ENCODE measurements at regions not wholly inside any gene's neighbourhood (a gene's known extent, or its start where the extent isn't known, plus 50 kb on each side); places are given as distances from the start of the nearest gene placed in this dataset.

DNA sequence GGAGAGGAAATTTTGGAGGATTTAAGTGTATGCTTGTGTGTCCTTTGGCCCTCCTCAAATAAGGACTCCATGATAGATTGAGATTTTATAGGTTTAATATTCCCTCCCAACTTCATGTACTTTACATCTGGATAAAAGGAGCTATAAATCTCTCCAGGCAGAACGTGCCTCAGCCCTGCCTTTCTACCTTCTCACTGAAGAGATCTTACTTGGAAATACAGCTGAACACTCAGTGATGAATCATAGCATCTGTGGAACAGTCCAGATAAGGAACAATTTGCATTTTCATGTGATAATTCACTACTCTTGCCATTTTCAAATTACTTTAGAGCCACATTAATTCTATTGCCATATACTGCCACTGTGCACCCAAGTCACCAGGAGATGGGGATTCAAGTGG lies 364.6 kb upstream of the PODXL start:
- TF ChIP-seq CBFB (CRISPR knock-in tag; IDR thresholded peaks at IDR 0.05; ENCODE audit: low read depth): no peak
- TF ChIP-seq NFATC4 (CRISPR knock-in tag; IDR thresholded peaks at IDR 0.05): no peak
- no peak for TF ChIP-seq TEAD4 (CRISPR knock-in tag; IDR thresholded peaks at IDR 0.05)
- TF ChIP-seq HMGA2 (CRISPR knock-in tag; IDR thresholded peaks at IDR 0.05): no peak
- TF ChIP-seq ZNF219 (CRISPR knock-in tag; IDR thresholded peaks at IDR 0.05; ENCODE audit: borderline replicate concordance): no peak
- no peak for TF ChIP-seq ZNF671 (CRISPR knock-in tag; IDR thresholded peaks at IDR 0.05)
- no peak for TF ChIP-seq ZNF425 (CRISPR knock-in tag; conservative IDR thresholded peaks at IDR 0.05)
- no peak for TF ChIP-seq TEAD1 (CRISPR knock-in tag; IDR thresholded peaks at IDR 0.05)
- no peak for TF ChIP-seq NFE2L1 (CRISPR knock-in tag; IDR thresholded peaks at IDR 0.05)
- TF ChIP-seq GABPB1 (CRISPR knock-in tag; IDR thresholded peaks at IDR 0.05): no peak
- TF ChIP-seq FOXJ3 (CRISPR knock-in tag; IDR thresholded peaks at IDR 0.05; ENCODE audit: borderline replicate concordance): no peak
- TF ChIP-seq, protein P1, sequence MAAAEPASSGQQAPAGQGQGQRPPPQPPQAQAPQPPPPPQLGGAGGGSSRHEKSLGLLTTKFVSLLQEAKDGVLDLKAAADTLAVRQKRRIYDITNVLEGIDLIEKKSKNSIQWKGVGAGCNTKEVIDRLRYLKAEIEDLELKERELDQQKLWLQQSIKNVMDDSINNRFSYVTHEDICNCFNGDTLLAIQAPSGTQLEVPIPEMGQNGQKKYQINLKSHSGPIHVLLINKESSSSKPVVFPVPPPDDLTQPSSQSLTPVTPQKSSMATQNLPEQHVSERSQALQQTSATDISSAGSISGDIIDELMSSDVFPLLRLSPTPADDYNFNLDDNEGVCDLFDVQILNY (CRISPR knock-in tag; IDR thresholded peaks at IDR 0.05): no peak

DNA sequence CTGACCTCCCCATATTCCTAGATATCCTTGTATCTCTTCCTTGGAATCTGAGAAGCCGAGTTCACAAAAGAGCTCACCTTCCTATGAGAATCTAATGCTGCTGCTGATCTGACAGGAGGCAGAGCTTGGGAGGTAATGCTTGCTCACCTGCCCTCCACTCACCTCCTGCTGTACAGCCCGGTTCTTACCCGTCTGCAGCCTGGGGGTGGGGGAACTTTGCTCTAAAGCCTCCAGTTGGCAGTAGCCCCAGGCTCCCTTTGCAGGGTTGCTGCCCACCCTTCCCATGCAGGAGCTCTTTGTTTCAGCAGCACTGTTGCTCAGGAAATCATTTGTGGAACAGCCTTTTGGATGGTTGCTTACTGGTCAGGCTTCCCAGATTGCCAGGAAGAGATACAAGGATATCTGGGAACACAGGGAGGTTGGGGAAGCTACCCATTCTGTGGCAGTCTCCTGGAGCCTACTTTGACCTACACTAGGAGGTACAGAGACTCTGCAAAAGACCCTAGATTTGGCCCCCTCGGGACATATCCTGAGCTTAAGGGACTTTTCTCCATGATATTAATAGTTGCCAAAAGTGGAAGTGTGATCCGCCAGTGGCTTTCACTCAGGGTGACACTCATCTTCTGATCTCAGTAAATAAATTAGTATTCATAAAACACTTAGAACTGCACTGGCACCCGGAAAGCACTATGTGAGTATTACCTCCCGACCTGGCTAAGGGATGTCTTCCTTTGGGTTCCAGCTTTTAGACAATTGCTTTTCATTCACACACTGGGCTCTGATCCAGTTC lies 363.7 kb upstream of the PODXL start:
- H3K4me1 Mint-ChIP-seq: 0 out of 2 replicates have a peak, but pooled peaks cover 5% of the 10 kb centered on the region
- no peak overlapping the region for H3K27ac Mint-ChIP-seq
- no peak; the same call in none of the 2 replicates for ATAC-seq
- no peak overlapping the region for H3K4me3 Mint-ChIP-seq
- H3K27me3 Mint-ChIP-seq (ENCODE audit: low read depth): no peaks in the 10 kb centered on the region
- H3K9me3 Mint-ChIP-seq: no peaks in the 10 kb centered on the region
- H3K36me3 Mint-ChIP-seq: no peaks in the 10 kb centered on the region
- CTCF ChIA-PET: interaction anchor here (0.6 to 5.1 kb wide), 9 partner anchors 11 to 734 kb away, joined by 3 to 30 read pairs (median 3); no protein-coding TSS in a partner anchor
- DNase-seq (ENCODE audit: low spot score): peak; percentile 24
- POLR2A ChIA-PET: interaction anchor here (1.2 kb wide), 1 partner anchor 12 kb away, joined by 3 read pairs; no protein-coding TSS in a partner anchor
- no peak for TF ChIP-seq ATF1 (CRISPR knock-in tag; IDR thresholded peaks at IDR 0.05)
- no peak for TF ChIP-seq SMAD3 (CRISPR knock-in tag; IDR thresholded peaks at IDR 0.05; ENCODE audit: borderline replicate concordance)
- no peak for TF ChIP-seq NR2C2 (CRISPR knock-in tag; IDR thresholded peaks at IDR 0.05)
- no peak for TF ChIP-seq CBFB (CRISPR knock-in tag; IDR thresholded peaks at IDR 0.05; ENCODE audit: low read depth)
- TF ChIP-seq SMAD4 (CRISPR knock-in tag; IDR thresholded peaks at IDR 0.05): no peak
- no peak for TF ChIP-seq TEAD1 (CRISPR knock-in tag; IDR thresholded peaks at IDR 0.05)
- TF ChIP-seq, protein P2, sequence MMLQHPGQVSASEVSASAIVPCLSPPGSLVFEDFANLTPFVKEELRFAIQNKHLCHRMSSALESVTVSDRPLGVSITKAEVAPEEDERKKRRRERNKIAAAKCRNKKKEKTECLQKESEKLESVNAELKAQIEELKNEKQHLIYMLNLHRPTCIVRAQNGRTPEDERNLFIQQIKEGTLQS (CRISPR knock-in tag; conservative IDR thresholded peaks at IDR 0.05): no peak
- TF ChIP-seq, protein P3, sequence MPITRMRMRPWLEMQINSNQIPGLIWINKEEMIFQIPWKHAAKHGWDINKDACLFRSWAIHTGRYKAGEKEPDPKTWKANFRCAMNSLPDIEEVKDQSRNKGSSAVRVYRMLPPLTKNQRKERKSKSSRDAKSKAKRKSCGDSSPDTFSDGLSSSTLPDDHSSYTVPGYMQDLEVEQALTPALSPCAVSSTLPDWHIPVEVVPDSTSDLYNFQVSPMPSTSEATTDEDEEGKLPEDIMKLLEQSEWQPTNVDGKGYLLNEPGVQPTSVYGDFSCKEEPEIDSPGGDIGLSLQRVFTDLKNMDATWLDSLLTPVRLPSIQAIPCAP (CRISPR knock-in tag; IDR thresholded peaks at IDR 0.05): no peak
- no peak for TF ChIP-seq ZNF423 (CRISPR knock-in tag; IDR thresholded peaks at IDR 0.05)
- TF ChIP-seq JUN (CRISPR knock-in tag; IDR thresholded peaks at IDR 0.05): no peak
- TF ChIP-seq, protein P4, sequence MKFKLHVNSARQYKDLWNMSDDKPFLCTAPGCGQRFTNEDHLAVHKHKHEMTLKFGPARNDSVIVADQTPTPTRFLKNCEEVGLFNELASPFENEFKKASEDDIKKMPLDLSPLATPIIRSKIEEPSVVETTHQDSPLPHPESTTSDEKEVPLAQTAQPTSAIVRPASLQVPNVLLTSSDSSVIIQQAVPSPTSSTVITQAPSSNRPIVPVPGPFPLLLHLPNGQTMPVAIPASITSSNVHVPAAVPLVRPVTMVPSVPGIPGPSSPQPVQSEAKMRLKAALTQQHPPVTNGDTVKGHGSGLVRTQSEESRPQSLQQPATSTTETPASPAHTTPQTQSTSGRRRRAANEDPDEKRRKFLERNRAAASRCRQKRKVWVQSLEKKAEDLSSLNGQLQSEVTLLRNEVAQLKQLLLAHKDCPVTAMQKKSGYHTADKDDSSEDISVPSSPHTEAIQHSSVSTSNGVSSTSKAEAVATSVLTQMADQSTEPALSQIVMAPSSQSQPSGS (CRISPR knock-in tag; IDR thresholded peaks at IDR 0.05; ENCODE audit: borderline replicate concordance, low read depth): no peak
- TF ChIP-seq, protein P5, sequence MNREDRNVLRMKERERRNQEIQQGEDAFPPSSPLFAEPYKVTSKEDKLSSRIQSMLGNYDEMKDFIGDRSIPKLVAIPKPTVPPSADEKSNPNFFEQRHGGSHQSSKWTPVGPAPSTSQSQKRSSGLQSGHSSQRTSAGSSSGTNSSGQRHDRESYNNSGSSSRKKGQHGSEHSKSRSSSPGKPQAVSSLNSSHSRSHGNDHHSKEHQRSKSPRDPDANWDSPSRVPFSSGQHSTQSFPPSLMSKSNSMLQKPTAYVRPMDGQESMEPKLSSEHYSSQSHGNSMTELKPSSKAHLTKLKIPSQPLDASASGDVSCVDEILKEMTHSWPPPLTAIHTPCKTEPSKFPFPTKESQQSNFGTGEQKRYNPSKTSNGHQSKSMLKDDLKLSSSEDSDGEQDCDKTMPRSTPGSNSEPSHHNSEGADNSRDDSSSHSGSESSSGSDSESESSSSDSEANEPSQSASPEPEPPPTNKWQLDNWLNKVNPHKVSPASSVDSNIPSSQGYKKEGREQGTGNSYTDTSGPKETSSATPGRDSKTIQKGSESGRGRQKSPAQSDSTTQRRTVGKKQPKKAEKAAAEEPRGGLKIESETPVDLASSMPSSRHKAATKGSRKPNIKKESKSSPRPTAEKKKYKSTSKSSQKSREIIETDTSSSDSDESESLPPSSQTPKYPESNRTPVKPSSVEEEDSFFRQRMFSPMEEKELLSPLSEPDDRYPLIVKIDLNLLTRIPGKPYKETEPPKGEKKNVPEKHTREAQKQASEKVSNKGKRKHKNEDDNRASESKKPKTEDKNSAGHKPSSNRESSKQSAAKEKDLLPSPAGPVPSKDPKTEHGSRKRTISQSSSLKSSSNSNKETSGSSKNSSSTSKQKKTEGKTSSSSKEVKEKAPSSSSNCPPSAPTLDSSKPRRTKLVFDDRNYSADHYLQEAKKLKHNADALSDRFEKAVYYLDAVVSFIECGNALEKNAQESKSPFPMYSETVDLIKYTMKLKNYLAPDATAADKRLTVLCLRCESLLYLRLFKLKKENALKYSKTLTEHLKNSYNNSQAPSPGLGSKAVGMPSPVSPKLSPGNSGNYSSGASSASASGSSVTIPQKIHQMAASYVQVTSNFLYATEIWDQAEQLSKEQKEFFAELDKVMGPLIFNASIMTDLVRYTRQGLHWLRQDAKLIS (CRISPR knock-in tag; IDR thresholded peaks at IDR 0.05; ENCODE audit: borderline replicate concordance): no peak
- no peak for TF ChIP-seq E2F4 (CRISPR knock-in tag; IDR thresholded peaks at IDR 0.05; ENCODE audit: borderline replicate concordance, low read depth)
- no peak for TF ChIP-seq ZNF232 (CRISPR knock-in tag; IDR thresholded peaks at IDR 0.05)

More for the DNA sequence above, 364.6 kb upstream of the PODXL start:
- Mint-ChIP-seq H3K4me1 (0 out of 2 replicates have a peak, but pooled peaks cover 5% of the 10 kb centered on the region), H3K27me3 (ENCODE audit: low read depth) (peaks cover 3% of the 10 kb centered on the region; the same call in 1 of the 2 replicates), H3K4me3 (no peak overlapping the region), H3K27ac (no peak overlapping the region), H3K36me3 (no peaks in the 10 kb centered on the region), H3K9me3 (no peaks in the 10 kb centered on the region)
- DNase-seq (ENCODE audit: low spot score) (no peak), ATAC-seq (no peak)
- ChIA-PET CTCF (interaction anchor here (1.4 to 5.1 kb wide), 4 partner anchors 24 to 733 kb away, joined by 3 to 30 read pairs (median 6); no protein-coding TSS in a partner anchor), POLR2A (no interaction called here)
